GM21515 (cell line): ENCODE measurements at regions not wholly inside any gene's neighbourhood (a gene's known extent, or its start where the extent isn't known, plus 50 kb on each side); places are given as distances from the start of the nearest gene placed in this dataset.
"Not testable (repeated sequence)": the region's sequence is repeated elsewhere in the genome, so short reads cannot be mapped to it uniquely, and the experiment has no call there.

Experiments
- ATAC-seq: cut with Tn5 transposase; IDR thresholded peaks from one replicate; pipeline ENCODE4 v1.9.1; 2021; ENCODE audit not compliant: unreplicated experiment

DNA sequence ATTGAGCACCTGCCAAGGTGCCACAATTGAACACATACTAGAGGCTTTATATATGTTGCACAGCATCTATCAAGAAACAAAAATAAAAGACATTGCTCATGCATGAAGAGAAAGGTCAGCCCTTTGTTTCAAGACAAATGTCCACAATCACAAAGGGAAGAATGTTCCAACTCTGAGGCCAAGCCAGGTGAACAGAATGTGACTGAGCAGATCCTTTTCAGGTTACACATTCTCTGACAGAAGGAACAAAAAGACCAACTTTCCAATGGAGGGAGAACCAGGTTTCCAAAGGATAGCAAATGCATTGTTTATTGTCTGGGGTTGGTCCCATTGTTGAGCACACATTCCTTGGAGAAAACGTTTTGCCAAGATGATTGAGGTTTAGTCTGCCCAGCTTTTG lies 50.2 kb upstream of the FAM174B start:
- no peak for ATAC-seq

DNA sequence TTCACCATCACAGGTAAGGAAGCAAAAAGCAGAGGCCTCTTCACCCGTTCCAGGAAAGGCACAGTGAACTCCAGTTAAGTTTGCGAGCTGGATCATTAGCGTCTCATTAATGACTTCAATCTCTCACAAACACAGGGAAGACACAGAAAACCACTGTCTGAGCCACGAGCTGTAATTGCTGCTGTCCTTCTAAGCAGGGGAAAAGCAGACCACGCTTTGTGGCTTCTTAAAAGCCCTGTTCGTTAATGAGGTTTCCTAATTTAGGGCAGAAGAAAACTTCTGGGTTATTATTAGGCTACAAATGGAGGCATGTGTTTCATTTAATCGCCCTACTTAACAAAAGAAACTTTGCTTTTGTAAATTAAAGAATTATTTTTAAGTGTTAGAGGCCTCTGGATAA lies 50.6 kb upstream of the FAM174B start:
- ATAC-seq, result no peak

DNA sequence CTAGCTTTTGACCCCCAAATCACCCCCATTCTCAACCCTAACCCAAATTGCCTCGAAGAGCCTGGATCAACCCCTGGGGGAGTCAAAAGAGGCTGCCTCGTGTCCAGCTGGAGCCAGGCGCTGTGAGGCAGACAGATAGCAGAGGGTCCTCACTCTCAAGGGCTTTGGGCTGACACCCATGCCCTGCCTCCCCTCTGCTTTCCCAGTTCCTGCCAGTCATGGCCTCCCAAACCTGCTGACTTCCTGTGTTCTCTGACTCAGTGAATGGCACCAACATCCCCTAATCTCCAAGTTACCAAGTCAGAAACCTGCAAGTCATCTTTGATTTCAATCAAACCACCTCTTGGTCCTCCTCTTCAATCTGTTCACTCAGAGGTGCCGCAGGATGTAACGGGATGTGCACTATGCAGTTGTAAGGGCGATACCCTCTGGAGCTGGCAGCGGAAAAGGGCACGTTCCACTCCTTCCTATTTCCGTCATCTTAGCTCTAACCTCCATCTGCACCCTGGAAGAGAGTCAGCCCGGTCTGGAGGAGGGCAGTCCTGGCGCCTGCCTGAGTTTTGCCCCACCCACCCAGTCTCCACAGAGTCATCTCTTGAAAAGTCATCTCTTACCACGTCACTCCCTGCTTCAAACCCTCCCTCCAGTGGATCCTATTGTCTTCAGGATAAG lies 52.4 kb upstream of the FAM174B start:
- no peak for ATAC-seq

GRCh38 chr15:92708635-92709034 lies 53.1 kb upstream of the FAM174B start:
- no peak for ATAC-seq

DNA sequence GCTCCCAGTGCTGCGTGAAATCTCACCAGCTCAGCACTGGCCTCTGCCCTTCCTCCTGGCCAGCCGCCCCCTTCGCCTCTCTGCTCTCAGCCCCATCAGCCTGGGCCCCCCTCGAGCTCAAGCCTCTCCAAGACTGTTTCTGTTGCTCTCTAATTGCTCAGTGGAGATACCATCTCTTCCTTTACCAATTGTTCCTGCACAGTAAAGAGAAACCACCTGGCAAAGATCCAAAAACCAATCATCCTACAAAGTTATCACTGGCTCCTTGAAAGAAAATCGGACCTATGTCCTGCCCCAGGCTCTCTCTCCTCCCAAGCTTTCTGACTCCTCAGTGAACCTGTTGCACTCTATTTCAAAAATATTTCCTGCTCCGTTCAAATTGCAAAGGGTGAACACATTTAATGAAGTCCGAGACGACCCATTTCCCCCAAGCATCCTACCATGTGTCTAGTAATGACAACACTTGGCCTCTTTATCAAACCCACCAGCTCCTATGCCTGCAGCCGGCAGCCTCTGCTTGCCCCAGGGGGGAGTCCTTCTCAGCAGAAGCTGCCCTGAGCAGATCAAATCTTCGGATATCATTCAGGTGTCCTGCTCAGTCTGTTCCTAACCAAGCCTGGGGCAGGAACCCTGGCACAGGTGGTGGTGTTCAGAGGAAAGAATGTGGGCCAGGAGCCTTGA lies 53.7 kb upstream of the FAM174B start:
- no peak for ATAC-seq

- ATAC-seq, result no peak
These were observed 55.9 kb upstream of the FAM174B start for GRCh38 chr15:92711457-92711831.

- ATAC-seq, result peak; percentile 20
These were observed 58.5 kb upstream of the FAM174B start for GRCh38 chr15:92714077-92714476.

GRCh38 chr15:92714477-92715401 lies 59.2 kb upstream of the FAM174B start:
- ATAC-seq, result peak; percentile 89

DNA sequence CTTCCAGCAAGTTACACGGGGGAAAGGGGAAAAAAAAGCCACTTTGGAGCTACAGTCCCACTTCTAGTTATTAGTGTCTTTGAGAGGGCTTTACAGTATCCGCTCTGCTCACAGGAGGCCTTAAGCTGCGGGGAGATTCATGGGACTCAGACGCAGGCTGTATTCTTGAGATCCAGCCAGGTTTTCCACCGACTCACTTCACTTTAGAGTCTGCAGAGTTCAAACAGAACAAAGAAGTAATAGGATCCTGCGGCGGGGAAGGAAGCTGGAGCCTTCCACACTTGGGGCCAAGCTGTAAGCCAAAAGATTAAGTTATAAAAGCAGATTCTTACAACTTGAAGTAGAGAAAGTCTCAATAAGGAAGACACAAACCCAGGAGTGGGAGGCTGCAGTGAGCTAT lies 60.2 kb upstream of the FAM174B start:
- ATAC-seq, result no peak

DNA sequence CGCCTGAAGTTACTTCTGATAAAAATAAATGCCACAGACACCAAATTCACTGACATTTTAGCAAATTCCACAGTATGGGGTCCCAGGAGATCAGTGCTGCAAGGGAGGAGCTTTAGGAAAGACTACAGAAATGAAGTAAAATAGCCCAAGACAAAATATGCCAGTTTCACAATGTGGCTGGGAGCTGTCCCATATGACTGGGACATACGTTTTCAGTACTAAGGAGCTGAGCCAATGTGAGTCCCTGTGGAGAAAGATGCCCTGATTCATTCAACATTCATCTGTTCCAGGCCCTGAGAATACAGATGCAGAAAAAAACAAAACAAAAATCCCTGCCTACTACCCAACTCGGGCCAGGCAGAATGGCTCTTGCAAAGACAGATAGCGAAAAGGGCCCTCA lies 63.4 kb upstream of the FAM174B start:
- no peak for ATAC-seq

GRCh38 chr15:92724144-92724543 lies 68.6 kb upstream of the FAM174B start:
- ATAC-seq, result no peak

GRCh38 chr15:92725171-92725570 lies 69.6 kb upstream of the FAM174B start:
- ATAC-seq, result no peak

DNA sequence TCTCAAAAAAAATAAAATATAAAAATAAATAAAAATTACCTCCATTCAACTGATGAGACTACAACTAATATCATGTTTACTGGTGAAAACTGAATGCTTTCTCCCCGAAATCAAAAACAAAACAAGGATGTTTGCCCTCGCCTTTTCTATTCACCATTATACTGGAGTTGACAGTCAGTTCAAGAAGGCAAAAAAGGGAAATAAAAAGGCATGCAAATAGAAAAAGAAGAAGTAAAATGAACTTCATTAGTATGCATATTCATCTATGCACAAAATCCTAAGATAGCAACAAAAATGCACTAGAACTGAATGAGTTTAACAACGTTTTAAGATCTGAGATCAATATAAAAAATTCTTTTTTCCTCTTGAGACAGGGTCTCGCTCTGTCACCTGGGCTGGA lies 72.7 kb upstream of the FAM174B start:
- ATAC-seq, result no peak

GRCh38 chr15:92733090-92733933 lies 77.7 kb upstream of the FAM174B start:
- ATAC-seq, result no peak

DNA sequence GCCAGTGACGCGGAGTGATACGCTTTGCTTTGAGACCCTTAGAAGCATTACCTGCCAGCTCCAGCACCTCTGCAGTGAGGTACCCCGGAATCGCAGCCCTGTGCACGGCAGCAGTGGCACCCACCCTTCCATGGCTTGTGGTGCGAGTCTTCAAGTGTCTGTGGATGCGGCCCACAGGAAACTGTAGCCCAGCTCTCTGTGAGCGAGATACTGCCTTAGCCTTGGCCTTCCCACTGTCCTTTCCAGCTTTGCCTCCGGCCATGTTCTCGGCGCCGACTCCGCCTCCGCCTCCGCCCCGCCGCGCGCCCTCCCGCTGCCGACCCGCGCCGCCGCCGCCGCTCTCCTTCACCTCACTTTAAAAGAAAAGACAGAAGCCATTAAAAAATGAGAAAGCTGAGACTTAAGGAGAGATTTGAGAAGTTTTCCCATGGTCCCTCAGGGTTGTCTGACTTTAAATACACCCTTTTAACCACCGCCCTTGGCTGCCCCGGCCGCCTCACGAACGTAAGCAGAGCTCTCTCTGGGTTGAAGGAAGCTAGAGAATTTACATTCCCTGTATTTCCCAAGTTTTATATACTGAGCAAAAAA lies 78.5 kb upstream of the FAM174B start:
- no peak for ATAC-seq

GRCh38 chr15:92739246-92739645 lies 83.7 kb upstream of the FAM174B start:
- ATAC-seq, result not testable (repeated sequence)

DNA sequence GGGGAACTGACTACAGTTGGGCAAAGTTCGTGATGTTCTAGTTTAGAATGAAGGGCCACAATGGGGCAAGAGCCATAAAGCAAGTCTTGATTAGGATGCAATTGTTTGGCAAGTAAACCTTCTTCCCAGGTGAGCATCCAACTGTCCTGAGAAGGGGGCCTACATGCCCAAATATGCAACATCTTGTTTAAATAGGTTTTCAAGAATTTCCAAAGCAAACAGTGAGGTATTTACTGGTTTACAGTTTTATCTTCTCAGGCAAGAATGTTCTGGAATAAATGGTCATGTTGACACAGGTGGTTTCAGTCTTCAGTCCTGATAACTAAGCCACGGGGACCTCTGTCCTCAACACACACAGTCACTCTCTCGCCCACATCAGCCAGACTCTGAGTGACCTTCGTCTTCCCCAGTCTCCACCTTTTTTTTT lies 90.3 kb upstream of the FAM174B start:
- no peak for ATAC-seq

GRCh38 chr15:92747047-92747446 lies 91.5 kb upstream of the FAM174B start:
- no peak for ATAC-seq

- ATAC-seq, result no peak
These were observed 93.6 kb upstream of the FAM174B start for GRCh38 chr15:92749216-92749615.

GRCh38 chr15:92749946-92750345 lies 94.4 kb upstream of the FAM174B start:
- no peak for ATAC-seq

GRCh38 chr15:92751528-92751927 lies 96.0 kb upstream of the FAM174B start:
- ATAC-seq, result no peak
